K562 (cell line): ENCODE measurements at regions not wholly inside any gene's neighbourhood (a gene's known extent, or its start where the extent isn't known, plus 50 kb on each side); places are given as distances from the start of the nearest gene placed in this dataset.

Source experiments
- ATAC-seq: fragments of 200-7000 bp; cut with Tn5 transposase; 3 replicates; pipeline ENCODE4 v1.9.1; 2020; ENCODE audit warnings: moderate library complexity
- BruUV-seq: library from RNA; stranded (reverse); fragments of 400-500 nt; replicated peaks from 2 replicates; lab custom pipeline; 2021; lab: Mats Ljungman, UMichigan
- CTCF ChIA-PET: fragments of 300-600 bp; formaldehyde crosslinking; extraction: SDS; loops from one replicate; lab custom pipeline; 2021; ENCODE audit warnings: low intra/inter-chr PET ratio; lab: Yijun Ruan, JAX
- POLR2A ChIA-PET: fragments of 300-600, 350-650 bp; sonication (Branson Sonifier 250); formaldehyde crosslinking; extraction: SDS; loops from one replicate; lab custom pipeline; 2021; ENCODE audit warnings: antibody characterized with exemption, inconsistent platforms; lab: Yijun Ruan, JAX
- DNase-seq, 4 experiments: peaks; one replicate each; pipeline versions ENCODE4 v3.0.0 to v3.0.0-alpha.2; 2011 to 2018; ENCODE audit warnings: low spot score in 3 of 4, mixed read lengths in 3 of 4; ENCODE audit errors: extremely low read depth in 1 of 4
- FAIRE-seq: peaks from 2 replicates; lab custom pipeline; 2011; peaks lifted over from hg19 to GRCh38; lab: Jason Lieb, UNC
- H2AFZ ChIP-seq: 2 replicates; pipeline ENCODE4 v1.6.0; 2011; ENCODE audit warnings: low read depth, low read length, control low read depth, inconsistent platforms
- H3K27ac ChIP-seq: fragments of 200-600 bp; 3 replicates; pipeline ENCODE4 v1.8.0; 2011; ENCODE audit warnings: low read depth, mild to moderate bottlenecking, control low read depth, inconsistent platforms, low read length, moderate library complexity, mixed read lengths; ENCODE audit errors: extremely low read depth
- H3K27me3 ChIP-seq, 2 experiments: fragments of 300-600 bp in 1 of 2; 2 replicates in 1 of 2; 3 replicates in 1 of 2; pipeline versions ENCODE4 v1.6.0 to v1.8.0; 2011; ENCODE audit warnings: inconsistent platforms in 2 of 2, low read length in 2 of 2, mild to moderate bottlenecking in 1 of 2, mixed read lengths in 1 of 2, moderate library complexity in 1 of 2; ENCODE audit not compliant: control insufficient read depth in 2 of 2, insufficient read depth in 2 of 2
- H3K36me3 ChIP-seq: fragments of 300-600 bp; 3 replicates; pipeline ENCODE4 v1.8.0; 2011; ENCODE audit warnings: mild to moderate bottlenecking, low read length, inconsistent platforms; ENCODE audit not compliant: control insufficient read depth, insufficient read depth
- H3K4me1 ChIP-seq, 2 experiments: fragments of 200-600 bp in 1 of 2; replicated peaks in 1 of 2; 2 replicates in 1 of 2; 3 replicates in 1 of 2; pipeline versions ENCODE4 v1.5.1 to v1.8.0; 2011; ENCODE audit warnings: inconsistent platforms in 2 of 2, low read length in 2 of 2, mild to moderate bottlenecking in 1 of 2, mixed read lengths in 1 of 2, moderate library complexity in 1 of 2; ENCODE audit not compliant: control insufficient read depth in 2 of 2, insufficient read depth in 2 of 2
- H3K4me2 ChIP-seq: 2 replicates; pipeline ENCODE4 v1.6.1; 2011; ENCODE audit warnings: low read length, control low read depth, inconsistent platforms, mixed read lengths; ENCODE audit not compliant: insufficient read depth
- H3K4me3 ChIP-seq: fragments of 200-600 bp; sonication (generic), shearing (Covaris generic); 2 replicates; pipeline ENCODE4 v1.5.1; 2016; ENCODE audit warnings: control low read depth, inconsistent platforms
- H3K79me2 ChIP-seq: fragments of 200-600 bp; 3 replicates; pipeline ENCODE4 v1.8.0; 2011; ENCODE audit warnings: low read length, inconsistent platforms; ENCODE audit not compliant: control insufficient read depth, insufficient read depth
- H3K9ac ChIP-seq, 2 experiments: 2 replicates each; pipeline versions ENCODE4 v1.6.0 to v1.6.1; 2011; ENCODE audit warnings: low read depth in 2 of 2, low read length in 2 of 2, control low read depth in 1 of 2, inconsistent platforms in 1 of 2, mild to moderate bottlenecking in 1 of 2, mixed read lengths in 1 of 2; ENCODE audit not compliant: insufficient read depth in 1 of 2
- H3K9me1 ChIP-seq: one replicate; pipeline ENCODE4 v1.6.0; 2011; ENCODE audit warnings: inconsistent platforms, mild to moderate bottlenecking, low read length, moderate library complexity; ENCODE audit not compliant: control insufficient read depth, insufficient read depth
- H3K9me3 ChIP-seq: replicated peaks from 2 replicates; pipeline ENCODE4 v1.5.1; 2011; ENCODE audit warnings: low read depth, low read length, inconsistent platforms; ENCODE audit not compliant: control insufficient read depth, insufficient read depth
- H4K20me1 ChIP-seq: replicated peaks from 2 replicates; pipeline ENCODE4 v1.6.1; 2011; ENCODE audit warnings: low read length, inconsistent platforms, mixed read lengths; ENCODE audit not compliant: control insufficient read depth, insufficient read depth
- ARID1B ChIP-seq: fragments of 450-650 bp; IDR thresholded peaks from 2 replicates; pipeline ENCODE4 v1.6.1; 2016; ENCODE audit warnings: antibody characterized with exemption, mild to moderate bottlenecking, inconsistent platforms
- ASH1L ChIP-seq: fragments of 450-650 bp; IDR thresholded peaks from 2 replicates; pipeline ENCODE4 v1.6.1; 2018; ENCODE audit warnings: borderline replicate concordance, mild to moderate bottlenecking, low read depth; ENCODE audit not compliant: partially characterized antibody
- ELK1 ChIP-seq: sonication (generic); formaldehyde crosslinking; IDR thresholded peaks from 2 replicates; pipeline ENCODE4 v1.8.1; 2022; ENCODE audit warnings: missing genetic modification reagents
- ETV6 ChIP-seq, 3 experiments: fragments of 150-350 bp in 1 of 3; sonication (generic) in 1 of 3; formaldehyde crosslinking in 1 of 3; IDR thresholded peaks; 2 replicates each; pipeline versions ENCODE4 v1.6.1 to v1.8.0; 2014 to 2022; ENCODE audit warnings: borderline replicate concordance in 2 of 3, low read depth in 2 of 3, antibody characterized with exemption in 1 of 3, low read length in 1 of 3, mild to moderate bottlenecking in 1 of 3, missing genetic modification reagents in 1 of 3
- NR1H2 ChIP-seq: sonication (generic); formaldehyde crosslinking; IDR thresholded peaks from 2 replicates; pipeline ENCODE4 v1.4.0; 2020; ENCODE audit warnings: mild to moderate bottlenecking, missing genetic modification reagents
- POLR2A ChIP-seq: fragments of 450-650 bp; conservative IDR thresholded peaks from 2 replicates; pipeline ENCODE4 v1.6.1; 2016
- RBM17 ChIP-seq: fragments of 200-400 bp; formaldehyde crosslinking; IDR thresholded peaks from 2 replicates; pipeline ENCODE4 v1.6.1; 2017; ENCODE audit warnings: low read depth, mild to moderate bottlenecking, low read length, borderline replicate concordance
- RFX1 ChIP-seq: fragments of 450-650 bp; IDR thresholded peaks from 2 replicates; pipeline ENCODE4 v1.6.1; 2016; ENCODE audit warnings: mild to moderate bottlenecking, moderate library complexity
- SMAD1 ChIP-seq: fragments of 150-350 bp; IDR thresholded peaks from 2 replicates; pipeline ENCODE4 v1.6.1; 2014; ENCODE audit warnings: low read length, low read depth; ENCODE audit not compliant: partially characterized antibody
- SRSF1 ChIP-seq: fragments of 200-400 bp; formaldehyde crosslinking; IDR thresholded peaks from 2 replicates; pipeline ENCODE4 v1.6.1; 2017; ENCODE audit warnings: mild to moderate bottlenecking, low read depth, low read length, moderate library complexity
- ZNF274 ChIP-seq: IDR thresholded peaks from 2 replicates; pipeline ENCODE4 v1.6.1; 2011; ENCODE audit warnings: low read depth, mild to moderate bottlenecking, low read length, moderate library complexity, borderline replicate concordance
- WGBS: fragments of 100-300 bp; shearing (Covaris generic); methylation state at CpG from one replicate; pipeline ENCODE4 v1.1.6; 2016; ENCODE audit warnings: low coverage, mixed read lengths; ENCODE audit not compliant: insufficient coverage; ENCODE audit errors: missing lambda C conversion rate; 5-methylcytosine and 5-hydroxymethylcytosine counted together
- in situ Hi-C: fragments of 300-500 bp; cut with MboI; formaldehyde crosslinking; loops from 4 replicates; pipeline ENCODE4 v1.15.0; 2018; ENCODE audit warnings: inconsistent platforms, mixed read lengths
- intact Hi-C: fragments of 100-400 bp; cut with micrococcal nuclease; formaldehyde crosslinking; loops from 2 replicates; pipeline ENCODE4 v1.14.2; 2022
- TF ChIP-seq, protein P1 (sequence below): IDR thresholded peaks from 3 replicates; pipeline ENCODE4 v1.6.1; 2011; ENCODE audit warnings: borderline replicate concordance, mild to moderate bottlenecking; ENCODE audit not compliant: insufficient read length, insufficient read depth
- TF ChIP-seq, protein P2 (sequence below): IDR thresholded peaks from 2 replicates; pipeline ENCODE4 v1.6.1; 2014; ENCODE audit warnings: antibody characterized with exemption

- H3K4me2 ChIP-seq: no peak overlapping the region
- no TSS peak for BruUV-seq
- DNase-seq: no peak
- H3K36me3 ChIP-seq: no peaks in the 10 kb centered on the region
- H3K9me1 ChIP-seq: no peaks in the 10 kb centered on the region
- peaks cover 0 to 7% of the 10 kb centered on the region in 2 experiments; a peak in 2 of 5 replicates for H3K27me3 ChIP-seq
- H3K9ac ChIP-seq: no peak overlapping the region
- no peak overlapping the region for H2AFZ ChIP-seq
- WGBS: 0% methylated on average over 1 of the region's 1 CpG
- no peak overlapping the region for H3K4me3 ChIP-seq
- H4K20me1 ChIP-seq: no peaks in the 10 kb centered on the region
- no peak for FAIRE-seq
- in situ Hi-C loops: no loop called here
- H3K79me2 ChIP-seq: no peaks in the 10 kb centered on the region
- no peak for ATAC-seq
- POLR2A ChIA-PET: no interaction called here
- H3K9me3 ChIP-seq: no peaks in the 10 kb centered on the region
- TF ChIP-seq POLR2A (no peak), ARID1B (no peak), SMAD1 (no peak), RFX1 (no peak), ETV6 (IDR thresholded peaks at IDR 0.05; ENCODE audit: borderline replicate concordance in 1 of 2, low read depth in 2 of 2, low read length in 1 of 2) (no peak), ETV6 (CRISPR knock-in tag; IDR thresholded peaks at IDR 0.05; ENCODE audit: borderline replicate concordance) (no peak), ASH1L (no peak), RBM17 (no peak), SRSF1 (no peak), ELK1 (no peak), NR1H2 (CRISPR knock-in tag) (no peak), ZNF274 (no peak)
- TF ChIP-seq, protein P1, sequence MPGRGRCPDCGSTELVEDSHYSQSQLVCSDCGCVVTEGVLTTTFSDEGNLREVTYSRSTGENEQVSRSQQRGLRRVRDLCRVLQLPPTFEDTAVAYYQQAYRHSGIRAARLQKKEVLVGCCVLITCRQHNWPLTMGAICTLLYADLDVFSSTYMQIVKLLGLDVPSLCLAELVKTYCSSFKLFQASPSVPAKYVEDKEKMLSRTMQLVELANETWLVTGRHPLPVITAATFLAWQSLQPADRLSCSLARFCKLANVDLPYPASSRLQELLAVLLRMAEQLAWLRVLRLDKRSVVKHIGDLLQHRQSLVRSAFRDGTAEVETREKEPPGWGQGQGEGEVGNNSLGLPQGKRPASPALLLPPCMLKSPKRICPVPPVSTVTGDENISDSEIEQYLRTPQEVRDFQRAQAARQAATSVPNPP: no peak
- TF ChIP-seq, protein P2, sequence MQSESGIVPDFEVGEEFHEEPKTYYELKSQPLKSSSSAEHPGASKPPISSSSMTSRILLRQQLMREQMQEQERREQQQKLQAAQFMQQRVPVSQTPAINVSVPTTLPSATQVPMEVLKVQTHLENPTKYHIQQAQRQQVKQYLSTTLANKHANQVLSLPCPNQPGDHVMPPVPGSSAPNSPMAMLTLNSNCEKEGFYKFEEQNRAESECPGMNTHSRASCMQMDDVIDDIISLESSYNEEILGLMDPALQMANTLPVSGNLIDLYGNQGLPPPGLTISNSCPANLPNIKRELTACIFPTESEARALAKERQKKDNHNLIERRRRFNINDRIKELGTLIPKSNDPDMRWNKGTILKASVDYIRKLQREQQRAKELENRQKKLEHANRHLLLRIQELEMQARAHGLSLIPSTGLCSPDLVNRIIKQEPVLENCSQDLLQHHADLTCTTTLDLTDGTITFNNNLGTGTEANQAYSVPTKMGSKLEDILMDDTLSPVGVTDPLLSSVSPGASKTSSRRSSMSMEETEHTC: no peak
- intact Hi-C loops: no loop called here
- H3K27ac ChIP-seq: no peak overlapping the region
- CTCF ChIA-PET: interaction anchor here (0.7 kb wide), 1 partner anchor 258 kb away, joined by 3 read pairs; no protein-coding TSS in a partner anchor
- H3K4me1 ChIP-seq: no peaks in the 10 kb centered on the region
Observed at GRCh38 chr3:61507946-61508345, 53.4 kb upstream of the PTPRG start.
